Cardiac muscle cell (in vitro differentiated cells and primary cell): ENCODE measurements at regions not wholly inside any gene's neighbourhood (a gene's known extent, or its start where the extent isn't known, plus 50 kb on each side); places are given as distances from the start of the nearest gene placed in this dataset.

Experiments used
- DNase-seq, 2 donors: peaks; one replicate each; pipeline versions ENCODE4 v3.0.0 to v3.0.0-alpha.2; 2010 to 2017; ENCODE audit warnings: low read depth in 1 of 2, low spot score in 1 of 2
- H3K27ac ChIP-seq: fragments of 200-600 bp; sonication (generic); 2 replicates; pipeline ENCODE4 v1.5.1; 2016
- H3K27me3 ChIP-seq: fragments of 200-600 bp; sonication (generic); 2 replicates; pipeline ENCODE4 v1.6.0; 2016; ENCODE audit warnings: control low read depth
- H3K36me3 ChIP-seq: fragments of 200-600 bp; sonication (generic); 2 replicates; pipeline ENCODE4 v1.5.1; 2016; ENCODE audit warnings: control low read depth
- H3K4me1 ChIP-seq: fragments of 200-600 bp; sonication (generic); 2 replicates; pipeline ENCODE4 v1.8.1; 2017; ENCODE audit warnings: low read depth, mild to moderate bottlenecking, mixed run types
- H3K4me3 ChIP-seq: fragments of 200-600 bp; sonication (generic); 2 replicates; pipeline ENCODE4 v1.5.1; 2016; ENCODE audit warnings: mild to moderate bottlenecking
- H3K9me3 ChIP-seq: fragments of 200-600 bp; sonication (generic); 2 replicates; pipeline ENCODE4 v1.5.1; 2017; ENCODE audit warnings: low read depth, mild to moderate bottlenecking, control low read depth
- TF ChIP-seq, protein P1 (sequence below): IDR thresholded peaks from 2 replicates; pipeline ENCODE4 v1.5.1; 2012; ENCODE audit warnings: low read depth, mild to moderate bottlenecking, low read length

DNA sequence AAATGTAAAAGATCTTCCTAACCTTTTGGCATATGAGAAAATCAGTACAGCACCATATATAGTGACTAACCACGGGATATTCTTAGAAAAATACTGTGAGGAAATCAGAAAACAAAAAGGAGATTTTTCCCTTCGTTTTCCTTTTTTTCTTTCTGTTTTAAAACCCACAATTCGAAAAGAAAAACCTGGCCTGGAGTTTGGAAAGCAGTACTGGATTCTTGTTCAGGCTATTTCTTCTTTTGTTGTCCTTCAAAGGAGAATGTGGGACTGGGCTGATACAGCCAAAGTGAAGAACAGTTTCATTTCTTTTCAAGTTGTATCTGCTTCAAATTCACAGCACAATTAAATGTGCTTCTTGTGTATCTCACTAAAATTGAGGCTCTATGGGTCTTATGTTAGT lies 156.8 kb upstream of the PHYHIPL start:
- no peaks in the 10 kb centered on the region for H3K27me3 ChIP-seq
- no peaks in the 10 kb centered on the region for H3K9me3 ChIP-seq
- H3K4me3 ChIP-seq, result no peak overlapping the region
- TF ChIP-seq, protein P1, sequence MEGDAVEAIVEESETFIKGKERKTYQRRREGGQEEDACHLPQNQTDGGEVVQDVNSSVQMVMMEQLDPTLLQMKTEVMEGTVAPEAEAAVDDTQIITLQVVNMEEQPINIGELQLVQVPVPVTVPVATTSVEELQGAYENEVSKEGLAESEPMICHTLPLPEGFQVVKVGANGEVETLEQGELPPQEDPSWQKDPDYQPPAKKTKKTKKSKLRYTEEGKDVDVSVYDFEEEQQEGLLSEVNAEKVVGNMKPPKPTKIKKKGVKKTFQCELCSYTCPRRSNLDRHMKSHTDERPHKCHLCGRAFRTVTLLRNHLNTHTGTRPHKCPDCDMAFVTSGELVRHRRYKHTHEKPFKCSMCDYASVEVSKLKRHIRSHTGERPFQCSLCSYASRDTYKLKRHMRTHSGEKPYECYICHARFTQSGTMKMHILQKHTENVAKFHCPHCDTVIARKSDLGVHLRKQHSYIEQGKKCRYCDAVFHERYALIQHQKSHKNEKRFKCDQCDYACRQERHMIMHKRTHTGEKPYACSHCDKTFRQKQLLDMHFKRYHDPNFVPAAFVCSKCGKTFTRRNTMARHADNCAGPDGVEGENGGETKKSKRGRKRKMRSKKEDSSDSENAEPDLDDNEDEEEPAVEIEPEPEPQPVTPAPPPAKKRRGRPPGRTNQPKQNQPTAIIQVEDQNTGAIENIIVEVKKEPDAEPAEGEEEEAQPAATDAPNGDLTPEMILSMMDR, result no peak
- DNase-seq, result peak in 1 of 2 donors; percentile 42
- no peaks in the 10 kb centered on the region for H3K4me1 ChIP-seq
- H3K36me3 ChIP-seq, result no peaks in the 10 kb centered on the region
- H3K27ac ChIP-seq, result no peak overlapping the region

DNA sequence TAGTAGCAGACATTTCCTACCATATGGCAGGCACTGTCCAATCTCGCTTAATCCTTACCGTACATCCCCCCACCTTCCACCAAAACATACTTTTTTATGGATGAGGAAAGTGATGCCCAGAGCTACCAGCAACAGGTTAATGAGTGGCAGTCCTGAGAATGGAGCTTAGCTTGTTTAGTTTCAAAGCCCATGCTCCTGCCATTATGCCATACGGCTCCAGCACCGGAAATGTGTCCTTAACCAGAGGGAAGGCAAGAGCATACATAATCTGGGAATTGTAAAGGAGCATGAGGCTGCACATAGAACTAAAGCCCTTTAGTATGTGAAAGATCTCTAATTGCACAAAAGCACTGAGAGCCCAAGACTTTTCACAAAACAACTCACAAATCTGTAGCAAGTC lies 155.9 kb upstream of the PHYHIPL start:
- no peaks in the 10 kb centered on the region for H3K4me1 ChIP-seq
- H3K9me3 ChIP-seq, result no peaks in the 10 kb centered on the region
- DNase-seq, result no peak
- H3K36me3 ChIP-seq, result no peaks in the 10 kb centered on the region
- H3K4me3 ChIP-seq, result no peak overlapping the region
- H3K27me3 ChIP-seq, result no peaks in the 10 kb centered on the region
- H3K27ac ChIP-seq, result no peak overlapping the region
- TF ChIP-seq, protein P1, result no peak

DNA sequence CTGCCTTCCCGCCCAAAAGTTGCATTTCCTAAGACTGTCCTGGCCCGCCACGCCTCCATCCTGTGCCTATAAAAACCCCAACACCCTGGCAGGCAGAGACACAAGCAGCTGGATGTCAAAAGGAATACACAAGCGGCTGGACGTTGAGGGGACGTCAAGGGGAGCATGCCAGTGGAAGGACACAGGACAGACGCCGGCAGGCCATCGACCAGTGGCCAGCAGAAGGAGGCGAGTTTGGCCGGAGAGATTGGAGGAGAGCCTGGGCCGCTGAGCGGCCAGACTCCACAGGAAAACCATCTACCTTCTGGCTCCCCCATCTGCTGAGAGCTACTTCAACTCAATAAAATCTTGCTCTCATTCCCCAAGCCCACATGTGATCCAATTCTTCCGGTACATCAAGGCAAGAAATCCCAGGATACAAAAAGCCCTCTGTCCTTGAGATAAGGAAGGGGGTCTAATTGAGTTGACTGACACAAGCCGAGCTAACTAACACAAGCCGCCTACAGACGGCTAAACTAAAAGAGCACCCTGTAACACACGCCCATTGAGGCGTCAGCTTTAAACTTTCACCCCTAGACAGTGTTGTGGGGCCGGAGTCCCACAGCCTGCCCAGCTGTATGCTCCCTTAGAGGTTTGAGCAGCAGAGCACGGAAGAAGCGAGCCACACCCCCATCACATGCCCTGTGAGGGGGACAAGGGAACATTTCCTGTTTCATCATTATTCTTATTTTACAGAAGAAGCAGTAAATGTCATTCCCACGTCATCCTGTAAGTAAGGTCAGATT lies 150.3 kb upstream of the PHYHIPL start:
- Histone ChIP-seq H3K27me3 (no peaks in the 10 kb centered on the region), H3K9me3 (no peaks in the 10 kb centered on the region), H3K27ac (no peak overlapping the region), H3K4me3 (no peak overlapping the region), H3K36me3 (no peaks in the 10 kb centered on the region), H3K4me1 (no peaks in the 10 kb centered on the region)
- TF ChIP-seq, protein P1, result no peak
- no peak for DNase-seq

DNA sequence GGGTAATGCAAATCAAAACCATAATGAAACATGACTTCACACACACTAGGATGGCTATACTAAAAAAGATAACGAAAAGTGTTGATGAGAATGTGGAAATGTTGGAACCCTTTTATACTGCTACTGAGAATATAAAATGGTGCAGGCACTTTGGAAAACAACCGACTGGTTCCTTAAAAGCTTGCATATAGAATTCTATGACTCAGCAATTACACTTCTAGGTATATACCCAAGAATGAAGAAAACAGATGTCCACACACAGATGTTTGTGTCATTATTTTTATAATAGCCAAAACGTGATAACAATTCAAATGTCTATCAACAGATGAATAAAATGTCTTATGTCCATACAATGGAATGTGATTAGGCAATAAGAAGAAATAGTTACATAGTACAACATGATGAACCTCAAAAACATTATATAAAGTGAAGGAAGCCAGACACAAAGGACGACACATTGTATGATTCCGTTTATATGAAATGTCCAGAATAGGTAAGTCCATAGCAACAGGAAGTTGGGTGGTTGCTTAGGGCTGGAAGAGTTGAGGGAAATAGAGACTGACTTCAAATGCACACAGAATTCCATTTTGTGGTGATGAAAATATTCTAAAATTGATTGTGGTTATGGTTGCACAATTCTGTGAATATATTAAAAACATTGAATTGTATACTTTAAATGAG lies 148.3 kb upstream of the PHYHIPL start:
- DNase-seq, result peak in 1 of 2 donors; percentile 57
- Histone ChIP-seq H3K36me3 (no peaks in the 10 kb centered on the region), H3K27me3 (no peaks in the 10 kb centered on the region), H3K9me3 (no peaks in the 10 kb centered on the region), H3K27ac (no peak overlapping the region), H3K4me3 (no peak overlapping the region), H3K4me1 (no peaks in the 10 kb centered on the region)
- TF ChIP-seq, protein P1, result no peak

DNA sequence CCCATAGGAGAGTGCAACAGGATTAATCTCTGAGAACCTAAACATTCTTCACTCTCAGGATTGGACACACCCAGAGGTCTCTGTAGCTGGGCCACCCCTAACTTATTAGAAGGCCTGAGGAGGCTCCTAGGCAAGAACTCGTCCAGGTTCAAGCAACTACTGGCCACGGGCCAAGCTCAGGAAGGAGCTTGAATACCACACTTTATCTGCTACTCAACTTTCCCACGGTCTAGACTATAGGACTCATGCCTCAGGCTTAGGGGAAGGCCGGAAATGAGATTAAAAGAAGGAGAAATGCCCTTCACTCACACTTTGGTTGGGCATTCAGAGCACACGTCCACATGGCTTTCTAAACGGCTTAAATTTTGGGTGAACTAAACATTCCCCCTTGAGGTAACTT lies 142.8 kb upstream of the PHYHIPL start:
- Histone ChIP-seq H3K9me3 (no peaks in the 10 kb centered on the region), H3K36me3 (no peaks in the 10 kb centered on the region), H3K27ac (no peak overlapping the region), H3K4me3 (no peak overlapping the region), H3K4me1 (peaks cover 9% of the 10 kb centered on the region), H3K27me3 (no peaks in the 10 kb centered on the region)
- TF ChIP-seq, protein P1, result no peak
- DNase-seq, result peak in 1 of 2 donors; percentile 36
